ENCODE measurements at regions not wholly inside any gene's neighbourhood (a gene's known extent, or its start where the extent isn't known, plus 50 kb on each side); places are given as distances from the start of the nearest gene placed in this dataset.
A peak's percentile ranks its signal among the peaks of the same experiment; 100 is the strongest.
"Not testable (repeated sequence)": the region's sequence is repeated elsewhere in the genome, so short reads cannot be mapped to it uniquely, and the experiment has no call there.

DNA sequence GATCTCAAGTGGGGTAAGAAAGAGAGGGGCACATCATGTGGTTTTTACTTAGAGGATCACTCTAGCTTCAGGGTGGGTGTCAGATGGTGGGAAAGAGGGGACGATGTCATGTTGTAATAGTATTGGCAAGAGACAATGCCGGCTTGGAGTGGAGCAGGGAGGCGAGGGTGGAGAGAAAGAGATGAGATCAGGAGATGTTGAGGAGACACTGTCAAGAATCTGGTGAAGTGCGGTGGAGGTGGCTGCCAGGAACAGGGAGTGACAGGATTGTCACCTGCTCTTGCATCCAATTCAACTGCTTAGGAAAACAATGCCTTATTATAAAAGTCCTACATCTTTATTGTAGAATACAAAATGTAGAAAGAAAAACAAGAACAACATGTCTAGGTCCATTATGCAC is 63.0 kb upstream of the MKI67 start:
- DNase-seq (ENCODE audit: low read depth) (no peak), FAIRE-seq (no peak)
- no peak overlapping the region for H3K4me3 ChIP-seq (ENCODE audit: low read depth, low read length)
- TF ChIP-seq, protein P1, sequence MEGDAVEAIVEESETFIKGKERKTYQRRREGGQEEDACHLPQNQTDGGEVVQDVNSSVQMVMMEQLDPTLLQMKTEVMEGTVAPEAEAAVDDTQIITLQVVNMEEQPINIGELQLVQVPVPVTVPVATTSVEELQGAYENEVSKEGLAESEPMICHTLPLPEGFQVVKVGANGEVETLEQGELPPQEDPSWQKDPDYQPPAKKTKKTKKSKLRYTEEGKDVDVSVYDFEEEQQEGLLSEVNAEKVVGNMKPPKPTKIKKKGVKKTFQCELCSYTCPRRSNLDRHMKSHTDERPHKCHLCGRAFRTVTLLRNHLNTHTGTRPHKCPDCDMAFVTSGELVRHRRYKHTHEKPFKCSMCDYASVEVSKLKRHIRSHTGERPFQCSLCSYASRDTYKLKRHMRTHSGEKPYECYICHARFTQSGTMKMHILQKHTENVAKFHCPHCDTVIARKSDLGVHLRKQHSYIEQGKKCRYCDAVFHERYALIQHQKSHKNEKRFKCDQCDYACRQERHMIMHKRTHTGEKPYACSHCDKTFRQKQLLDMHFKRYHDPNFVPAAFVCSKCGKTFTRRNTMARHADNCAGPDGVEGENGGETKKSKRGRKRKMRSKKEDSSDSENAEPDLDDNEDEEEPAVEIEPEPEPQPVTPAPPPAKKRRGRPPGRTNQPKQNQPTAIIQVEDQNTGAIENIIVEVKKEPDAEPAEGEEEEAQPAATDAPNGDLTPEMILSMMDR (IDR thresholded peaks at IDR 0.05; ENCODE audit: insufficient read depth, low read length, severe bottlenecking), result no peak
- H3K27me3 ChIP-seq (ENCODE audit: control insufficient read depth, insufficient read depth, low read length), result no peaks in the 10 kb centered on the region
- no peaks in the 10 kb centered on the region for H3K36me3 ChIP-seq (ENCODE audit: control insufficient read depth, insufficient read depth, low read length)

DNA sequence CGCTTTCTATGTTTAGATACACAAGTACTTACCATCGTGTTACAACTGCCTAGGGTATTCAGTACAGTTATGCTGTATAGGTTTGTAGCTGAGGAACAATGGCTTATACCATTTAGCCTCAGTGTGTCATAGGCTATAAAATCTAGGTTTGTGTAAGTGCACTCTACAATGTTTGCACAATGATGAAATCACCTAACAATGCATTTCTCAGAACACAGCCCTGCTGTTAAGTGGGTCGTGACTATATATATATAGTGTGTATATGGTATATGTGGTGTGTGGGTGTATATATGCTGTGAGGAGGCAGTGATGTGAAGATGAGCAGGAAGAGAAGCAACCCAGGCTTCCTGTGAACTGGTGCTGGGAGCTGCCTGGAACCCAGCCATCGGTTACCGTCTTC is 65.6 kb upstream of the MKI67 start:
- Histone ChIP-seq H3K36me3 (ENCODE audit: control insufficient read depth, insufficient read depth, low read length) (no peaks in the 10 kb centered on the region), H3K27me3 (ENCODE audit: control insufficient read depth, insufficient read depth, low read length) (no peaks in the 10 kb centered on the region), H3K4me3 (ENCODE audit: low read depth, low read length) (no peak overlapping the region)
- DNase-seq (ENCODE audit: low read depth), result peak; percentile 62
- TF ChIP-seq, protein P1 (IDR thresholded peaks at IDR 0.05; ENCODE audit: insufficient read depth, low read length, severe bottlenecking), result no peak
- FAIRE-seq, result no peak

DNA sequence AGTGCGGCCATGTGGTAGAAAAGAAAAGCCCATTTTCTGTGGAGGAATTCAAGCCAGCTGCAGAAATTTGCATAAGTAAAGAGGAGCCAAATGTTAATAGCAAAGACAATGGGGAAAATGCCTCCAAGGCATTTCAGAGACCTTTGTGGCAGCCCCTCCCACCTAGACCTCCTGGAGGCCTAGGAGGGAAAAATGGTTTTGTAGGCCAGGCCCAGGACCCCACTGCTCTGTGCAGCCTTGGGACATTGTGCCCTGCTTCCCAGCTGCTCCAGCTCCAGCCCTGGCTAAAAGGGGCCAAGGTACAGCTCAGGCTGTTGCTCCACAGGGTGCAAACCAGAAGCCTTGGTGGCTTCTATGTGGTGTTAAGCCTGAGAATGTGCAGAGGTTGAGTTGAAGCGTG is 75.6 kb upstream of the MKI67 start:
- not testable (repeated sequence) for DNase-seq (ENCODE audit: low read depth); FAIRE-seq; H3K27me3 ChIP-seq (ENCODE audit: control insufficient read depth, insufficient read depth, low read length); H3K36me3 ChIP-seq (ENCODE audit: control insufficient read depth, insufficient read depth, low read length); H3K4me3 ChIP-seq (ENCODE audit: low read depth, low read length)

DNA sequence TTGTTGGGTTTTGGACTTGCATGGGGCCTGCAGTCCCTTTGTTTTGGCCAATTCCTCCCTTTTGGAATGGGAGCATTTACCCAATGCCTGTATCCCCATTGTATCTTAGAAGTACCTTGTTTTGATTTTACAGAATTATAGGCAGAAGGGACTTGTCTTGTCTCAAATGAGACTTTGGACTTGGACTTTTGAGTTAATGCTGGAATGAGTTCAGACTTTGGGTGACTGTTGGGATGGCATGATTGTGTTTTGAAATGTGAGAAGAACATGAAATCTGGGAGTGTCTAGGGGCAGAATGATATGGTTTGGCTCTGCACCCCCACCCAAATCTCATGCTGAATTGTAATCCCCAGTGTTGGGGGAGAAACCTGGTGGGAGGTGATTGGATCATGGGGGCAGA is 76.8 kb upstream of the MKI67 start:
- Histone ChIP-seq H3K27me3 (ENCODE audit: control insufficient read depth, insufficient read depth, low read length) (no peaks in the 10 kb centered on the region), H3K36me3 (ENCODE audit: control insufficient read depth, insufficient read depth, low read length) (no peaks in the 10 kb centered on the region), H3K4me3 (ENCODE audit: low read depth, low read length) (no peak overlapping the region)
- TF ChIP-seq, protein P1 (IDR thresholded peaks at IDR 0.05; ENCODE audit: insufficient read depth, low read length, severe bottlenecking), result no peak
- no peak for FAIRE-seq
- no peak for DNase-seq (ENCODE audit: low read depth)

DNA sequence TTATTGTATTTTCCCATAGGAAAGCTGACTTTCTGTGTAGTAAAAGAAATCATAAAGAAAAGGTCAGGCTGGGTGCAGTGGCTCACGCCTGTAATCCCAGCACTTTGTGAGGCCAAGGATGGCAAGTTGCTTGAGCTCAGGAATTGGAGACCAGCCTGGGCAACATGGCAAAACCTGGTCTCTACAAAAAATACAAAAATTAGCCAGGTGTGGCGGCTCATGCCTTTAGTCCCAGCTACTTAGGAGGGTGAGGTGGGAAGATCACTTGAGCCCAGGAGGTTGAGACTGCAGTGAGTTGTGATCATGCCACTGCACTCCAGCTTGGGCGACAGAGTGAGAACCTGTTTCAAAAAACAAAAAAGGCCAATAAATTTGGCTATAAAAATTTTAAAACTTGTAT is 79.4 kb upstream of the MKI67 start:
- H3K27me3 ChIP-seq (ENCODE audit: control insufficient read depth, insufficient read depth, low read length); FAIRE-seq; DNase-seq (ENCODE audit: low read depth); H3K36me3 ChIP-seq (ENCODE audit: control insufficient read depth, insufficient read depth, low read length); H3K4me3 ChIP-seq (ENCODE audit: low read depth, low read length): not testable (repeated sequence)

DNA sequence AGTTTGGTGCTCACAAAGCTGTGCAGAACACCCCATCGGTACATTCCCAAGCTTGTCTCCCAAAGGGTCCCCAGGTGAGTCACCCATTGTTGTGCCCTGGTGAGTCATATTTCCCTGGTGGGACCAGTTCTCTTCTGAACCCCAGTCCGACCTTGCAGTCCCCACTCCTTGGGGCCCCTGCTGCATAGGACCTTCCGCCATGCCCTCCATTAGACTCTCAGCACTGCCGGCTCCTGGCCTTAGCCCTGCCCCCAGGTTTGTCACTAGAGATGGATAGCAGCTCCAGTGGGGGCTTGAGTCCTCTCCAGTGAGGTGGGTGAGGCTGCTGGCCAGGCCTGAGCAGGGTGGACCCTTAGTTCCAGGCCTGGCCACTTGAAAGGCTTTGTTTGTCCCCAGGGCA is 80.5 kb upstream of the MKI67 start:
- FAIRE-seq, result no peak
- TF ChIP-seq, protein P1 (IDR thresholded peaks at IDR 0.05; ENCODE audit: insufficient read depth, low read length, severe bottlenecking), result no peak

DNA sequence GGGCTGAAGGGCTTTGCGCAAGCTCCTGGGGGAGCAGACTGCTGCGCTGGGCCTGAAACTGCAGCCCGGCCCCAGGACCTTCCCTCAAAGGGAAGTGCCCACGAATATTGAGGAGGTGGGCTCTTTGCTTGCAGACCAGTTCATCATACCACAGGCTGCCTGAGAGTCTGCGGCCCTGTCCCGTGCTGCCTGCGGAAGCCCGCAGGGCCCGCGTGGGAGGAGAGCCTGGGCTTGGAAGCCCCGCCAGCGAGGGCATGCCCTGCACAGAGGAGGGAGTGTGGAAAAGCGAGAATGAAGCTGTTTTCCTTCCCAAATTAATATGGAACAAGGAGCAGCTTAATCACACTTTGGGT is 83.6 kb upstream of the MKI67 start:
- FAIRE-seq, result no peak
- H3K36me3 ChIP-seq (ENCODE audit: control insufficient read depth, insufficient read depth, low read length), result no peaks in the 10 kb centered on the region
- TF ChIP-seq, protein P1 (IDR thresholded peaks at IDR 0.05; ENCODE audit: insufficient read depth, low read length, severe bottlenecking), result no peak
- H3K27me3 ChIP-seq (ENCODE audit: control insufficient read depth, insufficient read depth, low read length), result no peaks in the 10 kb centered on the region
- no peak overlapping the region for H3K4me3 ChIP-seq (ENCODE audit: low read depth, low read length)
- no peak for DNase-seq (ENCODE audit: low read depth)

More for the DNA sequence above, 80.5 kb upstream of the MKI67 start:
- no peak for DNase-seq (ENCODE audit: low read depth)
- no peaks in the 10 kb centered on the region for H3K27me3 ChIP-seq (ENCODE audit: control insufficient read depth, insufficient read depth, low read length)
- H3K36me3 ChIP-seq (ENCODE audit: control insufficient read depth, insufficient read depth, low read length), result no peaks in the 10 kb centered on the region
- no peak overlapping the region for H3K4me3 ChIP-seq (ENCODE audit: low read depth, low read length)

All from bronchial epithelial cell (primary cell).